CD4-positive, alpha-beta T cell treated with Interleukin-12 subunit alpha and Interleukin-12 subunit beta, for 1 hour (primary cell): ENCODE measurements at regions not wholly inside any gene's neighbourhood (a gene's known extent, or its start where the extent isn't known, plus 50 kb on each side); places are given as distances from the start of the nearest gene placed in this dataset.

Experiments used
- DNase-seq: peaks from one replicate; pipeline ENCODE4 v3.0.0-alpha.2; 2020

- no peak for DNase-seq
These were observed 214.8 kb upstream of the RREB1 start for GRCh38 chr6:6892744-6893583.

- DNase-seq: no peak
These were observed 214.1 kb upstream of the RREB1 start for GRCh38 chr6:6893701-6894100.

GRCh38 chr6:6895929-6896328 is 211.8 kb upstream of the RREB1 start:
- DNase-seq: no peak

GRCh38 chr6:6897140-6897539 is 210.6 kb upstream of the RREB1 start:
- DNase-seq: no peak

GRCh38 chr6:6900569-6901204 is 207.1 kb upstream of the RREB1 start:
- no peak for DNase-seq

- no peak for DNase-seq
These were observed 206.5 kb upstream of the RREB1 start for GRCh38 chr6:6901205-6901719.

- no peak for DNase-seq
These were observed 205.8 kb upstream of the RREB1 start for GRCh38 chr6:6901945-6902344.

- no peak for DNase-seq
These were observed 201.7 kb upstream of the RREB1 start for GRCh38 chr6:6905961-6906518.

GRCh38 chr6:6906570-6907213 is 201.1 kb upstream of the RREB1 start:
- DNase-seq: no peak

GRCh38 chr6:6907286-6907685 is 200.5 kb upstream of the RREB1 start:
- DNase-seq: no peak

- no peak for DNase-seq
These were observed 199.6 kb upstream of the RREB1 start for GRCh38 chr6:6908121-6908520.

GRCh38 chr6:6909111-6909510 is 198.7 kb upstream of the RREB1 start:
- DNase-seq: no peak

GRCh38 chr6:6910734-6911295 is 196.9 kb upstream of the RREB1 start:
- no peak for DNase-seq

GRCh38 chr6:6911391-6911790 is 196.4 kb upstream of the RREB1 start:
- DNase-seq: no peak

- DNase-seq: no peak
These were observed 194.7 kb upstream of the RREB1 start for GRCh38 chr6:6912817-6913744.

- DNase-seq: no peak
These were observed 192.5 kb upstream of the RREB1 start for GRCh38 chr6:6915219-6915618.

- DNase-seq: no peak
These were observed 191.8 kb upstream of the RREB1 start for GRCh38 chr6:6915813-6916547.

GRCh38 chr6:6916598-6916997 is 191.2 kb upstream of the RREB1 start:
- DNase-seq: no peak

- no peak for DNase-seq
These were observed 189.4 kb upstream of the RREB1 start for GRCh38 chr6:6918216-6918983.

GRCh38 chr6:6919173-6919572 is 188.6 kb upstream of the RREB1 start:
- DNase-seq: no peak
